BE2C (cell line): ENCODE measurements at regions not wholly inside any gene's neighbourhood (a gene's known extent, or its start where the extent isn't known, plus 50 kb on each side); places are given as distances from the start of the nearest gene placed in this dataset.

Source experiments
- DNase-seq: peaks from one replicate; pipeline ENCODE4 v3.0.0-alpha.2; 2020
- H3K27me3 ChIP-seq: fragments of 250-450 bp; sonication (Bioruptor Pico); 2 replicates; pipeline ENCODE4 v1.5.1; 2020; ENCODE audit warnings: mild to moderate bottlenecking
- H3K36me3 ChIP-seq: fragments of 250-450 bp; sonication (Bioruptor Pico); 2 replicates; pipeline ENCODE4 v1.5.1; 2020; ENCODE audit warnings: mild to moderate bottlenecking
- H3K4me1 ChIP-seq: fragments of 250-450 bp; sonication (Bioruptor Pico); 2 replicates; pipeline ENCODE4 v1.5.1; 2020
- H3K4me3 ChIP-seq: 2 replicates; pipeline ENCODE4 v1.5.1; 2011; ENCODE audit warnings: low read depth, low read length
- H3K9me3 ChIP-seq: fragments of 250-450 bp; sonication (Bioruptor Pico); 2 replicates; pipeline ENCODE4 v1.5.1; 2020
- TF ChIP-seq, protein P1 (sequence below): IDR thresholded peaks from 2 replicates; pipeline ENCODE4 v1.5.1; 2012; ENCODE audit warnings: mild to moderate bottlenecking, low read depth, low read length

DNA sequence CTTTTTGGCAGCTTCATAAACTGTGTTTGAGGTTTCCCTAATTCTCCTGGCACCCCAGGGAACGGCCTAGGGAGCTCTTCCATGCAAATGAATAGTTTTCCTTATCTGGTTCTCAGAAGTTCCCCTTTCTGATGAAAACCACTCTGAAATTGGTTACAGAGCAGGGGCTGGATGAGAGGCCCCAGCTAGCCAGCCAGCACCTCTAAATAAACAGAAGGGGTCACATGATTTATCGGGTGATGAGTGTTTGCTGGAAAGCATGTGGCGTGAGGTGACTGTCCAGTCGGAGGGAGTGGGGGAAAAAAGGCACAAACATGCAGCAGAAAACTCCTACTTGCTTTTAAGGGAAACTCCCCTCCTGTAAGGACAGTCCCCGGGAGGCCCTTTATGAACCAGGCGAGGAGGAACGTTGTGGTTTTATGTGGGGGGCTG lies 261.2 kb upstream of the ANKRD55 start:
- peaks cover 11% of the 10 kb centered on the region for H3K4me1 ChIP-seq
- TF ChIP-seq, protein P1, sequence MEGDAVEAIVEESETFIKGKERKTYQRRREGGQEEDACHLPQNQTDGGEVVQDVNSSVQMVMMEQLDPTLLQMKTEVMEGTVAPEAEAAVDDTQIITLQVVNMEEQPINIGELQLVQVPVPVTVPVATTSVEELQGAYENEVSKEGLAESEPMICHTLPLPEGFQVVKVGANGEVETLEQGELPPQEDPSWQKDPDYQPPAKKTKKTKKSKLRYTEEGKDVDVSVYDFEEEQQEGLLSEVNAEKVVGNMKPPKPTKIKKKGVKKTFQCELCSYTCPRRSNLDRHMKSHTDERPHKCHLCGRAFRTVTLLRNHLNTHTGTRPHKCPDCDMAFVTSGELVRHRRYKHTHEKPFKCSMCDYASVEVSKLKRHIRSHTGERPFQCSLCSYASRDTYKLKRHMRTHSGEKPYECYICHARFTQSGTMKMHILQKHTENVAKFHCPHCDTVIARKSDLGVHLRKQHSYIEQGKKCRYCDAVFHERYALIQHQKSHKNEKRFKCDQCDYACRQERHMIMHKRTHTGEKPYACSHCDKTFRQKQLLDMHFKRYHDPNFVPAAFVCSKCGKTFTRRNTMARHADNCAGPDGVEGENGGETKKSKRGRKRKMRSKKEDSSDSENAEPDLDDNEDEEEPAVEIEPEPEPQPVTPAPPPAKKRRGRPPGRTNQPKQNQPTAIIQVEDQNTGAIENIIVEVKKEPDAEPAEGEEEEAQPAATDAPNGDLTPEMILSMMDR, result no peak
- DNase-seq, result no peak

DNA sequence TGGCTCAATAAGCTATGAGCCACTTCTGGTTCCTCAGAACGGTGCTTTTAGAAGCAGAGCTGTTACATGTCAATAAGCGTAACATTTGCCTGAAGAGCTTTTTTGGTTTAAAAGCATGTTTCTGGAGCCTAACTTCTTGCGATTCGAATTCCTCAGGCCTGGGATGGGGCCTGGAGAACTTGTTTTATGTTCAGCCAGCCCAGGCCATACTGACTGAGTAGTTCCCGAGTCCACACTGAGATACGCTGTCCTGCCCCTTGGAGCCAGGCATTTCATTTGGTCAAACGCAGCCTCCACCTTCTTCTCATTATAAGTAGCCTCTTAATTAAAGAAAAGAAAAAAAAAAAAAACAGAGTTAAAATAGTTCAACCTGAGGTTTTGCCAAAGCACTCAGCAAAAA lies 260.6 kb upstream of the ANKRD55 start:
- no peaks in the 10 kb centered on the region for H3K27me3 ChIP-seq
- peaks cover 11% of the 10 kb centered on the region for H3K4me1 ChIP-seq
- no peak overlapping the region for H3K4me3 ChIP-seq
- no peak for DNase-seq
- TF ChIP-seq, protein P1, result no peak
- H3K36me3 ChIP-seq, result no peaks in the 10 kb centered on the region
- H3K9me3 ChIP-seq, result peaks cover 5% of the 10 kb centered on the region

More for the DNA sequence above, 261.2 kb upstream of the ANKRD55 start:
- peaks cover 5% of the 10 kb centered on the region for H3K9me3 ChIP-seq
- no peaks in the 10 kb centered on the region for H3K36me3 ChIP-seq
- H3K27me3 ChIP-seq, result no peaks in the 10 kb centered on the region
- no peak overlapping the region for H3K4me3 ChIP-seq

DNA sequence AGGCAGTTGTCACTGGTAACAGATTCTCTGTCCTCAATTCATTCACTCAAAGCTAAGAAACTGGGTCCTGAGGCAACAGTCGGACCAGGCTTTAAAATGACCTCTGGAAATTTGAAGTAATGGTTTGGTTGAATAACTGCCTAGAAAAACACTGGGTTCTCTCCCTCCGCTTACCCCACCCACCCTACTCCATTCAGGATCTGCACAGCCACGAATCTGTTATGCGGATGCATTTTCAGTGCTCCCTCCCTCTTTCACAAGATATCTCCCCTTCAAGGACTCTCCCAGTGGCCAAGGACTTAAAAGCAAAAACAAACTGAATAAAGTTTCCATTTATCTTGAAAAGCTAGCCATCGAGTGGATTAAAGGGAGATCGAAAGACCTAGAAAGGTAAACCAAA lies 260.2 kb upstream of the ANKRD55 start:
- H3K9me3 ChIP-seq, result peaks cover 3% of the 10 kb centered on the region
- H3K27me3 ChIP-seq, result no peaks in the 10 kb centered on the region
- DNase-seq, result no peak
- H3K4me3 ChIP-seq, result no peak overlapping the region
- TF ChIP-seq, protein P1, result no peak
- no peaks in the 10 kb centered on the region for H3K36me3 ChIP-seq
- peaks cover 11% of the 10 kb centered on the region for H3K4me1 ChIP-seq

DNA sequence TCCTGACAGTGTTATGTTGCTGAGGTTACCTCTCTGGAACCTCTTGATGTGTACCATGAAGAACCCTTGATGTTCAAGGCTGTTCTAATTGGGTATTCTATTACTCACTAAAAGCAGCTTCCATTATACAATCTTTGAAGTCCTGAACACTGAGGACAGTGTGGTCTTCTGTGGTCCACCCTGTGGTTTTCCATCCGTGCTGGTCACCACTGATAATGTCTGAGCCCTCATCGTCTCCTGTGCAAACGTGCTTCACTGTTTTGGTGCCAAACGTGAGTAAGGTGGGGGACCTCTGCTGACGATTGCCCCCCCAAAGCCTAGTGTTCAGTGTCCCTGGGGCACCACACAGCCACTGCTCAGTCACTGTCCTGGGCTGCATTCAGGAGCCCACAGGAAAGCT lies 259.7 kb upstream of the ANKRD55 start:
- TF ChIP-seq, protein P1, result no peak
- DNase-seq, result no peak
- Histone ChIP-seq H3K4me3 (no peak overlapping the region), H3K36me3 (no peaks in the 10 kb centered on the region), H3K27me3 (no peaks in the 10 kb centered on the region), H3K4me1 (peaks cover 9% of the 10 kb centered on the region), H3K9me3 (peaks cover 3% of the 10 kb centered on the region; the same call in 1 of the 2 replicates)

DNA sequence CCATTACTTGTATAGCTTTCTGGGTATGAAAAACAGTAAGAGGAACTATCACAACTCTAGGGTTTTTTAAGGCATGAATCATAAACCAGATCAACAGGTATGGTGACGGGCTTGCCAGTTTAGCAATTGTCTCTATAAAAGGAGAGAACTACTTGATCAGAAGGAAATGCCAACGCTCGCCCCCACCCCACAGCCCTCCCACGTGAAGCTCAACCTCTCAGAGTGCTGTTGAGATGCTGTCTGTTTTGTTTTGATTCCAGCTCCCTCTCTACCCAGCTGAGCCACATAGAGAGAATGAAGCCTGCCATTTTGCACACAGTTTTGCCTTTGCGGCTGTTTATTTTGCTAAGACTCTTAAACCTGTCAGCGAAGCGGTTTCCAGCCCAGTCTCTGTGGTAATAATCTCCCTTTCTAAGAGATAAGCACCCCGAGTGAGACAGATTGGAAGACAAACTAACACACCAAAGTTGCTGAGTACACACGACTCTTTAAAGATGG lies 257.9 kb upstream of the ANKRD55 start:
- Histone ChIP-seq H3K36me3 (no peaks in the 10 kb centered on the region), H3K4me3 (no peak overlapping the region), H3K9me3 (peaks cover 3% of the 10 kb centered on the region; the same call in 1 of the 2 replicates), H3K27me3 (no peaks in the 10 kb centered on the region), H3K4me1 (no peaks in the 10 kb centered on the region)
- TF ChIP-seq, protein P1, result no peak
- no peak for DNase-seq

DNA sequence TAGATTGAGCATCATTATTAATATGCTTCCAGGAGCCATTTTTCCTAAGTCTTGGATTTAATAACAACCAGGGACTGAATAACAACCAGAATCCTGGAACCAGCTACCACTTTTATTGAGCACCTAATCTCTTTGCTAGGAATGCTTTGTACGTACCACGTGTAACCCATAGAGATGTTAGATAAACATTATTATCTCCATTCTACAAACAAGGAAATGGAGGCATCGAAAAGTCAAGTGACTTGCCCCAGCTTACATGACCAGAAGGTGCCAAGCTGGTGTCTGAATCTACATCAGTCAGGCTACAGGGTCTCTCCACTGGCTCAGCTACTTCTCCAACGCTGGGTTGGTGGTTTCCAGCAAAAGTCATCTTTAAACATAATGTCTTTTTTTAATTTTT lies 256.1 kb upstream of the ANKRD55 start:
- Histone ChIP-seq H3K9me3 (peaks cover 3% of the 10 kb centered on the region; the same call in 1 of the 2 replicates), H3K27me3 (no peaks in the 10 kb centered on the region), H3K4me3 (no peak overlapping the region), H3K36me3 (no peaks in the 10 kb centered on the region), H3K4me1 (no peaks in the 10 kb centered on the region)
- TF ChIP-seq, protein P1, result no peak
- no peak for DNase-seq
